BJ (cell line): ENCODE measurements at regions not wholly inside any gene's neighbourhood (a gene's known extent, or its start where the extent isn't known, plus 50 kb on each side); places are given as distances from the start of the nearest gene placed in this dataset.

Source experiments
- CTCF ChIA-PET: fragments of 350-600 bp; formaldehyde crosslinking; extraction: SDS; loops from one replicate; lab custom pipeline; 2021; ENCODE audit warnings: antibody characterized with exemption, inconsistent platforms; lab: Yijun Ruan, JAX
- POLR2A ChIA-PET: fragments of 300-600 bp; sonication (Branson Sonifier 250); formaldehyde crosslinking; extraction: SDS; loops from one replicate; lab custom pipeline; 2021; ENCODE audit warnings: antibody characterized with exemption; lab: Charles Lee
- DNase-seq: peaks from one replicate; pipeline ENCODE4 v3.0.0-alpha.2; 2011; ENCODE audit warnings: low read depth
- H3K27me3 ChIP-seq: 2 replicates; pipeline ENCODE4 v1.6.0; 2011; ENCODE audit warnings: low read length; ENCODE audit not compliant: control insufficient read depth, insufficient read depth
- H3K36me3 ChIP-seq: 2 replicates; pipeline ENCODE4 v1.5.1; 2011; ENCODE audit warnings: low read length; ENCODE audit not compliant: control insufficient read depth, insufficient read depth
- H3K4me3 ChIP-seq: 2 replicates; pipeline ENCODE4 v1.5.1; 2011; ENCODE audit warnings: low read depth, mild to moderate bottlenecking, control low read depth, low read length
- TF ChIP-seq, protein P1 (sequence below): IDR thresholded peaks from 2 replicates; pipeline ENCODE4 v1.5.1; 2011; ENCODE audit warnings: low read depth, mild to moderate bottlenecking, control low read depth, inconsistent platforms, low read length, moderate library complexity; ENCODE audit not compliant: insufficient read depth

DNA sequence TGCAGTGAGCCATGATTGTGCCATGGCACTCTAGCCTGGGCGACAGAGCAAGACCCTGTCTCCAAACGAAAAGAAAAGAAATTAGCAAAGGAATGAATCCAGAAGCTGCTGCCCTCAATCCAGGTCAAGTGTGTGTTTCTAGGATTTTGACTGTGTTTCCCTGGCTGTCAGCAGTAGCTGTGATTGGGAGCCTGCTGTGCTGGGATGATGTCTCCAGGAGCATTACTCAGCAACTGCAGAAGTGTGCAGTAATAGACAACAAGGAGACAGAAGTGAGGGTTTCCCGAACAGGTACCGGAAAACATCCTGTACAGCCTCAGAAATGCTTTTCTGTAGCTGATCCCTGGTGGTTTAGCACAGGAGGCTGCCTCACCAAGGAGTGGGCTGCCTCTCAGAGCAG lies 492.5 kb downstream of the FUT8 start:
- Histone ChIP-seq H3K27me3 (no peaks in the 10 kb centered on the region), H3K4me3 (no peak overlapping the region), H3K36me3 (no peaks in the 10 kb centered on the region)
- ChIA-PET POLR2A (no interaction called here), CTCF (interaction anchor here (1.3 kb wide), 1 partner anchor 36 kb away, joined by 3 read pairs; no protein-coding TSS in a partner anchor)
- no peak for DNase-seq
- TF ChIP-seq, protein P1, sequence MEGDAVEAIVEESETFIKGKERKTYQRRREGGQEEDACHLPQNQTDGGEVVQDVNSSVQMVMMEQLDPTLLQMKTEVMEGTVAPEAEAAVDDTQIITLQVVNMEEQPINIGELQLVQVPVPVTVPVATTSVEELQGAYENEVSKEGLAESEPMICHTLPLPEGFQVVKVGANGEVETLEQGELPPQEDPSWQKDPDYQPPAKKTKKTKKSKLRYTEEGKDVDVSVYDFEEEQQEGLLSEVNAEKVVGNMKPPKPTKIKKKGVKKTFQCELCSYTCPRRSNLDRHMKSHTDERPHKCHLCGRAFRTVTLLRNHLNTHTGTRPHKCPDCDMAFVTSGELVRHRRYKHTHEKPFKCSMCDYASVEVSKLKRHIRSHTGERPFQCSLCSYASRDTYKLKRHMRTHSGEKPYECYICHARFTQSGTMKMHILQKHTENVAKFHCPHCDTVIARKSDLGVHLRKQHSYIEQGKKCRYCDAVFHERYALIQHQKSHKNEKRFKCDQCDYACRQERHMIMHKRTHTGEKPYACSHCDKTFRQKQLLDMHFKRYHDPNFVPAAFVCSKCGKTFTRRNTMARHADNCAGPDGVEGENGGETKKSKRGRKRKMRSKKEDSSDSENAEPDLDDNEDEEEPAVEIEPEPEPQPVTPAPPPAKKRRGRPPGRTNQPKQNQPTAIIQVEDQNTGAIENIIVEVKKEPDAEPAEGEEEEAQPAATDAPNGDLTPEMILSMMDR, result no peak

DNA sequence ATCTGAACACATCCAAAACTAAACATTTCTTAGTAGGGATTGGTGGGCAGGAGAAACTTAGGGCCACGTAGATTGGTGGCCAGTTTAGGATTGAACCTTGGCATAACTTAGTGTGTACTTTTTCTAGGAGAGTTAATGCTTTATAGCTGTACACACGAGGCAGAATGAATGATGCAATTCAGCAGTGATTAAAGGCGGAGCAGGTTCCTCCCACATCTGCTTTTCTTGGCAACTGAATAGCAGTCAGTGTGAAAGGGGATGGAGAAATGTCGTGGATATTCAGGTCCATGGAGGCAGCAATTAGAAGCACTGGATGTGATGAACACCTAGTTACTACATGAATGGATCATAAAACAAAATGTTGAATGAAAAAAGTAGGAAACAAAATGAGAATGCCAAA lies 493.8 kb downstream of the FUT8 start:
- TF ChIP-seq, protein P1, result no peak
- DNase-seq, result no peak
- no peaks in the 10 kb centered on the region for H3K27me3 ChIP-seq
- H3K4me3 ChIP-seq, result no peak overlapping the region
- POLR2A ChIA-PET, result no interaction called here
- CTCF ChIA-PET, result no interaction called here
- no peaks in the 10 kb centered on the region for H3K36me3 ChIP-seq

DNA sequence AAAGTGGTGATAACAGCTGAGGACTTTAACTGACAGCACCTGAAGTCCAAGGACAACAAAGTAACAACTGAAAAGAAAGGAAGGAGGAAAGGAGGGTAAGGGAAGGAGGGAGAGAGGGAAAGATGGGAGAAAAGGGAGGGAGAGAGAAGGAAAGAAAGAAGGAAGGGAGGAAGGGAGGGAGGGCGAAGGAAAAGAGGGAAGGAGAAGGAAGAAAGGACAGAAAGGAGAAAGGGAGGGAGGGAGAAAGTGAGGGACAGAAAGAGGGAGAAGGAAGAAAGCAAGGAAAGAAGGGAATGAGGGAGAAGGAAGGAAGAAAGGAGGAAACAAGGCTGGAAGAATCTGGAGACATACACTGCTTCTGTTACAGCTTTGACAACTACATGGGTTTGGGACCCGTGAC lies 494.4 kb downstream of the FUT8 start:
- POLR2A ChIA-PET, result no interaction called here
- TF ChIP-seq, protein P1, result no peak

DNA sequence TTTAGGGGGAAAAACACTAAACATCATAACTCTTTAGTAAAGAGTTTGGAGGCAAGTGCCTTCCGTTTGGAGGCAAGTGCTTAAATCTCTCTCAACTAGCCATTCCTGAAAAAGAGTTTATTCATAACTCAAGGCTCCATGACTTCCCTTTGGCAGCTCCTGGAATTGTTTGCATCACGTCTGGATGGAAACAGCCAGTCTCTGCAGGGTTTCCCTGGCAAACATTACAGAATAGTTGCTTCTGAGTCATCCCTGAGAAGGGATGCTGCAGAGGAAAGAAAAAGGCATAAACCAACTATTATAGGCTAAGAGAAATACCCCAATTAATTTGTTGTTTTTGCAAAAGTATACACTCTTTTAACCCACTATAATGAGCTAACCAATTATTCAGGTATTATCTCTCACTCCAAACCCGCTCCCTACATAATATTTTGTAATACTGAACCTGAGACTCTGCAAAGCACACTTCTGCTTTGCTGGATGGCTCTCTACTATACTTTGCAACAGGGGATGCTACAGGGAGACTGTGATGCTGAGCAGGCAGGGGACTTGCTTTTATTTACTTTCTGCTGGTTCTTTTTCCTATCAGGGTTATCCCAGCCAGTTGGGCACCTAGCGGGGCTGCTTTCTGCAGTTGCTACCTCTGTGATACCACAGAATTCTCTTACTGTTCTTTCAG lies 497.7 kb downstream of the FUT8 start:
- Histone ChIP-seq H3K36me3 (no peaks in the 10 kb centered on the region), H3K4me3 (no peak overlapping the region), H3K27me3 (no peaks in the 10 kb centered on the region)
- CTCF ChIA-PET, result no interaction called here
- TF ChIP-seq, protein P1, result no peak
- no peak for DNase-seq
- POLR2A ChIA-PET, result no interaction called here

More for the DNA sequence above, 494.4 kb downstream of the FUT8 start:
- H3K27me3 ChIP-seq, result no peaks in the 10 kb centered on the region
- H3K36me3 ChIP-seq, result no peaks in the 10 kb centered on the region
- no peak overlapping the region for H3K4me3 ChIP-seq
- CTCF ChIA-PET, result no interaction called here
- no peak for DNase-seq

DNA sequence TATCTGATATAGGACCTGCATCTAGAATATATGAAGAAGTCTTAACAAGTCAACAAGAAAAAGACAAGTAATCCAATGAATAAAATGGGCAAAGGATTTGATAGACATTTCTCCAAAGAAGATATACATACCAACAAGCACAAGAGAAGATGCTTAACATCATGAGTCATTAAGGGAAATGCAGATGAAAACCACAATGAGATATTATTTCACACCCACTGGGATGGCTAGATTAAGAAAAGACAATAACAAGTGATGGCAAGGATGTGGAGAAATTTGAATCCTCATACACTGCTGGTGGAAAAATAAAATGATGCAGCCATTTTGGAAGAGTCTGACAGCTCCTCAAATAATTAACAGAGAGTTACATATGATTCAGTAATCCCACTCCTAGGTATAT lies 502.6 kb downstream of the FUT8 start:
- no peak for DNase-seq
- TF ChIP-seq, protein P1, result no peak
- POLR2A ChIA-PET, result no interaction called here
- Histone ChIP-seq H3K27me3 (no peaks in the 10 kb centered on the region; the same call in 1 of the 2 replicates), H3K36me3 (no peaks in the 10 kb centered on the region), H3K4me3 (no peak overlapping the region)
- CTCF ChIA-PET, result no interaction called here
